Lung (tissue), 11 donors: ENCODE measurements at regions not wholly inside any gene's neighbourhood (a gene's known extent, or its start where the extent isn't known, plus 50 kb on each side); places are given as distances from the start of the nearest gene placed in this dataset.

Experiments used
- ATAC-seq: fragments of 200-7000 bp; cut with Tn5 transposase; one replicate; pipeline ENCODE4 v1.9.1; 2020; ENCODE audit warnings: moderate number of reproducible peaks; ENCODE audit not compliant: insufficient read depth, low FRiP score
- DNase-seq, 3 donors: peaks; one replicate each; pipeline ENCODE4 v3.0.0-alpha.2; 2013 to 2017
- H3K27ac ChIP-seq, 2 donors: one replicate each; pipeline ENCODE4 v1.5.1; 2013; ENCODE audit warnings: mild to moderate bottlenecking in 2 of 2, moderate library complexity in 2 of 2, control low read depth in 1 of 2, inconsistent platforms in 1 of 2, low read depth in 1 of 2, low read length in 1 of 2
- H3K27me3 ChIP-seq, 3 donors: one replicate each; pipeline ENCODE4 v1.5.1; 2013; ENCODE audit warnings: low read length in 2 of 3; ENCODE audit not compliant: control insufficient read depth in 3 of 3, insufficient read depth in 3 of 3
- H3K36me3 ChIP-seq, 4 donors: one replicate each; pipeline ENCODE4 v1.5.1; 2013; ENCODE audit warnings: low read length in 4 of 4, mild to moderate bottlenecking in 1 of 4, moderate library complexity in 1 of 4; ENCODE audit not compliant: control insufficient read depth in 4 of 4, insufficient read depth in 4 of 4
- H3K4me1 ChIP-seq, 5 donors: one replicate each; pipeline ENCODE4 v1.5.1; 2013; ENCODE audit warnings: low read length in 5 of 5, mild to moderate bottlenecking in 2 of 5, moderate library complexity in 1 of 5; ENCODE audit not compliant: control insufficient read depth in 5 of 5, insufficient read depth in 5 of 5
- H3K4me3 ChIP-seq: one replicate; pipeline ENCODE4 v1.5.1; 2013; ENCODE audit warnings: mild to moderate bottlenecking, control low read depth, moderate library complexity
- H3K9ac ChIP-seq, 2 donors: one replicate each; pipeline ENCODE4 v1.5.1; 2013; ENCODE audit warnings: low read length in 2 of 2, control low read depth in 1 of 2; ENCODE audit not compliant: insufficient read depth in 1 of 2
- H3K9me3 ChIP-seq, 4 donors: one replicate each; pipeline ENCODE4 v1.5.1; 2013; ENCODE audit warnings: low read length in 3 of 4, mild to moderate bottlenecking in 1 of 4, moderate library complexity in 1 of 4; ENCODE audit not compliant: control insufficient read depth in 4 of 4, insufficient read depth in 3 of 4
- CTCF ChIP-seq: IDR thresholded peaks from 2 replicates; pipeline ENCODE4 v1.5.1; 2012; ENCODE audit warnings: mild to moderate bottlenecking; ENCODE audit errors: control extremely low read depth, extremely low read depth
- WGBS, 2 donors: extraction: QIAGEN DNeasy Blood & Tissue Kit; methylation state at CpG; one replicate each; pipeline ENCODE4 v1.1.7; 2013; 5-methylcytosine and 5-hydroxymethylcytosine counted together
- donor health status: control.
- donor health status: control.
- donor health status: Bipolar disorder and iron deficiency.
- donor health status: healthy.
- donor health status: DM: yes; HTN: yes; CAD: no.

DNA sequence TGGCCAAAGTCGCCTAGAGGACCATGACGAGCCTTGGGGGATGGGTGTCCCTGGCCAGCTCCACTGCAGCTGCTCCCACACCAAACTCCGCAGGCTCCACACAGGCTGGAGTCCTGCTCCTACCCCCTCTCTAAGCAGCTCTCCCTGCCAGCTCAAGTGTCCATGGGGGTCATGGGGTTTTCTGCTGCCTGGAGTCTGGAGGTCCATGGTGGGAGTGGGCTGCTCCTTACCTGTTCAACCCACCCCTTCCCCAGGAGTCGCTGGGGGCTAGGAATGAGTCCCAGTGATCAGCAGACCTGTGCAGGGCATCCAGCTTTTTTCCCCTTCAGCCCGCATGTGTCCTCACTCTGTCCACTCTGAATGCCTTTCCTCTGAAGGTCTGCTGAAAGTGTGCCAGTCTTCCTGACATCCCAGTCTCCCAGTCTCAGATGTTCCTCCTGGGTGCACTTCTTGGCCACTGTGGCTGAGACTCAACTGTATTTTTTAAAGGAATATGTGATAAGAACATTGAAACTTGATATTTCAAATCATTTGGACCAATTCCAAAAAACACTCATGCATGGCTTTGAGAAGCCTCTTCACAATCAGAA is 261.3 kb upstream of the ANKH start:
- H3K4me1 ChIP-seq: peaks cover 0 to 18% (median 3%) of the 10 kb centered on the region in 5 donors
- DNase-seq: peak in 2 of 3 donors; percentile 30 to 43
- no peaks in the 10 kb centered on the region for H3K36me3 ChIP-seq
- no peak for TF ChIP-seq CTCF
- H3K9ac ChIP-seq: no peak overlapping the region
- peaks cover 0 to 3% (median 1%) of the 10 kb centered on the region in 4 donors for H3K9me3 ChIP-seq
- 84 to 85% methylated on average over 5 of the region's 5 CpGs for WGBS, 2 donors
- no peak overlapping the region for H3K27ac ChIP-seq
- no peak overlapping the region for H3K4me3 ChIP-seq
- ATAC-seq: no peak
- H3K27me3 ChIP-seq: no peaks in the 10 kb centered on the region

DNA sequence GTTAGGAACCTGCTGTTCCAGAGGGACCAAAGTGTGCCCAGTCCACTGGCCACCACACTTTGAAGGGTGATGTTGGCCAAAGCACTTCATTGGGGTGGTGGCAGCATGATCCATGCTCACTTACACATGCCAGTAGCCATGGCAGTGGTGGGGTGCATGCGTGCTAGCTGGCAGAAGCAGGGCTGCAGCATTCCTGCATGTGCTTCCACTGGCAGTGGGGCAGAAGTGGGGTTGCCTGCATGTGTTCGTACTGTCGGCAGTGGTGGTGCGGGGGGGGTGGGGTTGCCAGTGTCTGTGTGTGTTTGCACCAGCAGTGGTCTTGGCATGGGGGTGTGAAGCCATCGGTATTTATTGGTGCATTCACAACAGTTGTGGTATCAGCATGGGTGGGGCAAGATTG is 260.3 kb upstream of the ANKH start:
- Histone ChIP-seq H3K4me1 (peaks cover 0 to 18% (median 3%) of the 10 kb centered on the region in 5 donors), H3K4me3 (no peak overlapping the region), H3K9ac (no peak overlapping the region), H3K27me3 (no peaks in the 10 kb centered on the region), H3K36me3 (no peaks in the 10 kb centered on the region), H3K27ac (no peak overlapping the region), H3K9me3 (peaks cover 0 to 3% (median 1%) of the 10 kb centered on the region in 4 donors)
- no peak for DNase-seq
- TF ChIP-seq CTCF: no peak
- WGBS, 2 donors: 94 to 99% methylated on average over 5 of the region's 5 CpGs
- ATAC-seq: no peak

GRCh38 chr5:15124871-15125568 is 253.4 kb upstream of the ANKH start:
- Histone ChIP-seq H3K4me3 (no peak overlapping the region), H3K36me3 (no peaks in the 10 kb centered on the region), H3K9me3 (peaks cover 0 to 4% (median 0%) of the 10 kb centered on the region in 4 donors), H3K27ac (no peak overlapping the region), H3K9ac (no peak overlapping the region), H3K27me3 (no peaks in the 10 kb centered on the region), H3K4me1 (peaks cover 0 to 27% (median 4%) of the 10 kb centered on the region in 5 donors)
- peak; percentile 76 to 97 (median 97) for DNase-seq
- TF ChIP-seq CTCF: no peak
- ATAC-seq: no peak
- WGBS, 2 donors: 58 to 71% methylated on average over 2 of the region's 2 CpGs
